Osteocyte (in vitro differentiated cells): ENCODE measurements at regions not wholly inside any gene's neighbourhood (a gene's known extent, or its start where the extent isn't known, plus 50 kb on each side); places are given as distances from the start of the nearest gene placed in this dataset.

Experiments
- DNase-seq: peaks from one replicate; pipeline ENCODE4 v3.0.0; 2021; ENCODE audit warnings: mixed read lengths; ENCODE audit not compliant: unreplicated experiment; ENCODE audit errors: extremely low spot score
- H3K27ac Mint-ChIP-seq: one replicate; pipeline ENCODE4 v1.8.0; 2021; ENCODE audit warnings: mild to moderate bottlenecking, mixed read lengths; ENCODE audit not compliant: unreplicated experiment
- H3K27me3 Mint-ChIP-seq: one replicate; pipeline ENCODE4 v1.8.0; 2021; ENCODE audit warnings: mixed read lengths; ENCODE audit not compliant: unreplicated experiment
- H3K36me3 Mint-ChIP-seq: one replicate; pipeline ENCODE4 v1.8.0; 2021; ENCODE audit warnings: mixed read lengths; ENCODE audit not compliant: unreplicated experiment
- H3K4me1 Mint-ChIP-seq: one replicate; pipeline ENCODE4 v1.8.0; 2021; ENCODE audit warnings: mixed read lengths; ENCODE audit not compliant: unreplicated experiment
- H3K4me3 Mint-ChIP-seq: one replicate; pipeline ENCODE4 v1.8.0; 2021; ENCODE audit warnings: mild to moderate bottlenecking, moderate library complexity, mixed read lengths; ENCODE audit not compliant: unreplicated experiment
- H3K9me3 Mint-ChIP-seq: one replicate; pipeline ENCODE4 v1.8.0; 2021; ENCODE audit warnings: mixed read lengths; ENCODE audit not compliant: unreplicated experiment
- TF ChIP-seq, protein P1 (sequence below): fragments of 200-600 bp; sonication (generic); IDR thresholded peaks from 2 replicates; pipeline ENCODE4 v1.5.0; 2021; ENCODE audit warnings: antibody characterized with exemption, mild to moderate bottlenecking, moderate library complexity

DNA sequence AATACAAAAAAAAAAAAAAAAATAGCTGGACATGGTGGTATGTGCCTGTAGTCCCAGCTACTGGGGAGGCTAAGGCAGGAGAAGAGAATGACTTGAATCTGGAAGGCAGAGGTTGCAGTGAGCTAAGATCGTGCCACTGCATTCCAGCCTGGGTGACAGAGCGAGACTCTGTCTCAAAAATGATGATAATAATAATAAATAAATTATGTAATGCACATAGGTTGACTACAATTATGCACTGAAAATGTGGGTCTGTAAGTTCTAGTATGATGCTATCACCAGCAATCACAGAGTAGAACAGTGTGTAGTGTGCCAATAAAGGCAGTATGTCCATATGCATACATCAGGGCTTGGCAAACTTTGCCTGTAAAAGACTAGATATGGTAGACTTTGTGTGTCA, 55.6 kb upstream of the MYCN start:
- no peak overlapping the region for H3K4me3 Mint-ChIP-seq
- DNase-seq: no peak

DNA sequence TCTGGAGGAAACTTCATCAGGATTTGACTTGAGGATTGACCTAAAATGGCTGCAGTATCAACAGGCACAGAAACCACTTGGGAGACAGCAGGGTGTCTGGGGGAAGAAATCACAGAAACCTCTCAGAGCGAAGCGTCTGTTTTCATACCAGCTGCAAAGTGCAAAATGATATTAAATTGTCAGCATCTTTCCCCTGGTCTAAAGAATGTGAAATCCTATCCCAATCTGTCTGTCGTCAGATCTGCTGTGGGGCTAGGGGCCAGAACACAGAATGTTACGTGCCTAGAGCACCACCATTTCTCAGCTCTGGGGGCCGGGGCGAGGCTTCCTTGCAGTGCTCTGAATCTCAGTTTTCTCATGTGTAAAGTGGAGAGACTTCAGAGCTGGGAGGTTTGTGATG, 54.1 kb upstream of the MYCN start:
- Mint-ChIP-seq H3K4me3 (no peak overlapping the region), H3K27me3 (peaks cover 8% of the 10 kb centered on the region), H3K9me3 (no peaks in the 10 kb centered on the region), H3K27ac (no peak overlapping the region), H3K4me1 (peaks cover 2% of the 10 kb centered on the region), H3K36me3 (no peaks in the 10 kb centered on the region)
- no peak for DNase-seq
- TF ChIP-seq, protein P1, sequence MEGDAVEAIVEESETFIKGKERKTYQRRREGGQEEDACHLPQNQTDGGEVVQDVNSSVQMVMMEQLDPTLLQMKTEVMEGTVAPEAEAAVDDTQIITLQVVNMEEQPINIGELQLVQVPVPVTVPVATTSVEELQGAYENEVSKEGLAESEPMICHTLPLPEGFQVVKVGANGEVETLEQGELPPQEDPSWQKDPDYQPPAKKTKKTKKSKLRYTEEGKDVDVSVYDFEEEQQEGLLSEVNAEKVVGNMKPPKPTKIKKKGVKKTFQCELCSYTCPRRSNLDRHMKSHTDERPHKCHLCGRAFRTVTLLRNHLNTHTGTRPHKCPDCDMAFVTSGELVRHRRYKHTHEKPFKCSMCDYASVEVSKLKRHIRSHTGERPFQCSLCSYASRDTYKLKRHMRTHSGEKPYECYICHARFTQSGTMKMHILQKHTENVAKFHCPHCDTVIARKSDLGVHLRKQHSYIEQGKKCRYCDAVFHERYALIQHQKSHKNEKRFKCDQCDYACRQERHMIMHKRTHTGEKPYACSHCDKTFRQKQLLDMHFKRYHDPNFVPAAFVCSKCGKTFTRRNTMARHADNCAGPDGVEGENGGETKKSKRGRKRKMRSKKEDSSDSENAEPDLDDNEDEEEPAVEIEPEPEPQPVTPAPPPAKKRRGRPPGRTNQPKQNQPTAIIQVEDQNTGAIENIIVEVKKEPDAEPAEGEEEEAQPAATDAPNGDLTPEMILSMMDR: no peak

More for the DNA sequence above, 55.6 kb upstream of the MYCN start:
- Mint-ChIP-seq H3K27me3 (peaks cover 8% of the 10 kb centered on the region), H3K4me1 (peaks cover 2% of the 10 kb centered on the region), H3K27ac (no peak overlapping the region), H3K9me3 (no peaks in the 10 kb centered on the region), H3K36me3 (no peaks in the 10 kb centered on the region)
- TF ChIP-seq, protein P1: no peak

DNA sequence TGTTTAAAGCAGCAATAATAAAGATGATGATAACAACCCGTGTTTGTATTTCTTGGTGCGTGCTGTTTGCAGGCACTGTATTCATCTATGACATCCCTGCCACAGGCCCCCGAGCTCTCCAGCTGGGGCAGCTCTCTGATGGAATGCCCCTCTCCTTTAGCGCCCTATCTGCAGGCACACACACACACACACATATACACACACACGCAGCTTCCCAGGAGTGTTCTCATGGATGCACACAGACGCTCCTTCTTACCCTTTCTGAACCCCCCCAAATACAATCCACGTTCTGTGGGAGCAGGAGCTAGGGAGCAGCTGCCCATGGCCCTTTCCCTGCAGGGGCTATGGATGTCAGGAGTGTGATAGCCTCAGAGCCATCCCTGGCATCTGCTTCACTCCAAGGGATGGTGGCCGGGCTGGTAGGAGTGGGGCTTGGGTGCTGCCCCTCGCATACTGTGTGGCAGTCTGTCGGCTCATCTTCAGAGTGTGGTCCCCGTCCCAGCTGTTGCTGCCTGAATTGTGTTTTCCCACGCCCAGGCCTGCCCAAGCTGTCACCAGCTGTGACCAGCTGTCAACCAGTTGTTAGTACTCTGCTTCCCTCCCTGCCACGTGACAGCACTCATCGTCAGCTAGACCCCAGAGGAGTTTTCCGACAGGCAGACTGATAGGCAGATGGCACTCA, 50.8 kb upstream of the MYCN start:
- H3K27me3 Mint-ChIP-seq: peaks cover 11% of the 10 kb centered on the region
- H3K9me3 Mint-ChIP-seq: no peaks in the 10 kb centered on the region
- peaks cover 7% of the 10 kb centered on the region for H3K4me1 Mint-ChIP-seq
- H3K4me3 Mint-ChIP-seq: no peak overlapping the region
- TF ChIP-seq, protein P1: no peak
- no peaks in the 10 kb centered on the region for H3K36me3 Mint-ChIP-seq
- no peak for DNase-seq
- H3K27ac Mint-ChIP-seq: no peak overlapping the region

DNA sequence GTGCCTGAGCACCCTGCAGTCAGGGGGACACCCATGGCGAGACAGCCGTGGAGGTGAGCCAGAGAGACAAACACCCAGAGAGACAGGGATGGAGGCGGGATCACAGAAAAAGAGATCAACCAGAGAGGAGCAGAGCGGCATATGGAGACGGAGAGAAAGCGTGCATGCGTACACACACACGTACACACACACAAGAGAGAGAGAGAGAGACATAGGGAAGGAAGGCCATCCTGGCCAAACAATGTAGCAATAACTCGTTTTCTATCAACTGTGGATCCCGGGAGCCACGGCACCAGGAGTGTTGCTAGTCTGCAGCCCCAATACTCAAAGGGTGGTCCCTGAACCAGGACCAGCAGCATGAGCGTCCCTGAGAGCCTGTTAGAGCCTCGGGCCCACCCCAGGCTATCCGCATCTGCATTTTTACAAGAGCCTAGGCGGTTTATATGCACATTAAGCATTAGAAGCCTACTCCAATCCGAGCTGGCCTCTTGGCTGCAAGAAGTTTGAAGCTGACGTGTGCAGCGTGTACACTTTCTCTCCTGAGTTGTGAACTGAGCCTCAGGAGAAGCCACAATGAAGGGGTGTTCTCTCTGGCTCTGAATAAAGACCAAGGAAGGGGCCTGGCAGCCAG, 50.1 kb upstream of the MYCN start:
- Mint-ChIP-seq H3K27ac (no peak overlapping the region), H3K4me3 (no peak overlapping the region), H3K36me3 (no peaks in the 10 kb centered on the region), H3K9me3 (no peaks in the 10 kb centered on the region), H3K4me1 (peaks cover 7% of the 10 kb centered on the region), H3K27me3 (peaks cover 9% of the 10 kb centered on the region)
- TF ChIP-seq, protein P1: no peak
- DNase-seq: no peak
